NT2/D1 (cell line): ENCODE measurements at regions not wholly inside any gene's neighbourhood (a gene's known extent, or its start where the extent isn't known, plus 50 kb on each side); places are given as distances from the start of the nearest gene placed in this dataset.

ENCODE experiments used
- DNase-seq: peaks from one replicate; pipeline ENCODE4 v3.0.0-alpha.2; 2011; ENCODE audit warnings: low read depth, low spot score
- H3K27me3 ChIP-seq: 2 replicates; pipeline ENCODE4 v1.6.0; 2011; ENCODE audit warnings: mild to moderate bottlenecking; ENCODE audit not compliant: insufficient read length, insufficient read depth
- H3K36me3 ChIP-seq: 2 replicates; pipeline ENCODE4 v1.6.1; 2011; ENCODE audit warnings: mild to moderate bottlenecking, low read length, mixed read lengths; ENCODE audit not compliant: insufficient read depth, insufficient read length
- H3K4me1 ChIP-seq: 2 replicates; pipeline ENCODE4 v1.5.1; 2011; ENCODE audit not compliant: insufficient read depth, insufficient read length
- H3K4me3 ChIP-seq: 2 replicates; pipeline ENCODE4 v1.5.1; 2011; ENCODE audit warnings: low read depth; ENCODE audit not compliant: insufficient read length
- H3K9ac ChIP-seq: 2 replicates; pipeline ENCODE4 v1.6.0; 2011; ENCODE audit warnings: low read depth; ENCODE audit not compliant: insufficient read length
- H3K9me3 ChIP-seq: 2 replicates; pipeline ENCODE4 v1.5.1; 2011; ENCODE audit warnings: mild to moderate bottlenecking, low read length; ENCODE audit not compliant: insufficient read depth
- SUZ12 ChIP-seq: IDR thresholded peaks from 2 replicates; pipeline ENCODE4 v1.6.1; 2011; ENCODE audit not compliant: insufficient read length, insufficient read depth; ENCODE audit errors: extremely low read depth
- YY1 ChIP-seq: IDR thresholded peaks from 2 replicates; pipeline ENCODE4 v1.6.1; 2011; ENCODE audit not compliant: insufficient read length, insufficient read depth
- ZNF274 ChIP-seq: IDR thresholded peaks from 2 replicates; pipeline ENCODE4 v1.6.1; 2011; ENCODE audit warnings: mild to moderate bottlenecking, low read depth, low read length

- Histone ChIP-seq H3K4me1 (peaks cover under 1% of the 10 kb centered on the region), H3K27me3 (no peaks in the 10 kb centered on the region), H3K9me3 (peaks cover 15% of the 10 kb centered on the region; the same call in 1 of the 2 replicates), H3K9ac (no peak overlapping the region), H3K4me3 (no peak overlapping the region), H3K36me3 (no peaks in the 10 kb centered on the region)
- TF ChIP-seq YY1 (no peak), SUZ12 (no peak), ZNF274 (no peak)
- DNase-seq = no peak
Observed at GRCh38 chr16:55949518-55949917, 74.3 kb upstream of the CES5A start.

DNA sequence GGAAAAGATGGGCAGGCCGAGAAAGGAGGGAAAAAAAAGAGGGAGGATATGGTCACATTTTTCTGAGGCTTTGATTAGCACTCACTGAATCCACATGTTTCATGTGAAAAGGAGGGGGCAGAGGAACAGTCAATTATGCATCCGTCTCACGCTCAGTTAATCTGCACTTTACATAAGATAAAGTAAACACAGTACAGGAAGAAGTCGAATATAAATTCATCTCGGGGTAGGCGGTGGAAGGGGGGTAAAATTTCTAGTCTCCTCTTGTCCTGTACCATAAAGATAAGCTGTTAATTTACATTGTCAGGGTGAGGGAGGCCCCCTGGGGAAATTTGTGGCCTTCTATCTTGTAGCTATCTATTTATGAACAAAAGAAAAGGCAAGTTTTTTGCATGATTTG is 73.1 kb upstream of the CES5A start:
- Histone ChIP-seq H3K36me3 (no peaks in the 10 kb centered on the region), H3K4me3 (no peak overlapping the region), H3K9me3 (peaks cover 15% of the 10 kb centered on the region; the same call in 1 of the 2 replicates), H3K27me3 (no peaks in the 10 kb centered on the region), H3K9ac (no peak overlapping the region), H3K4me1 (peaks cover 3% of the 10 kb centered on the region)
- no peak for DNase-seq
- no peak for TF ChIP-seq SUZ12
- no peak for TF ChIP-seq ZNF274
- no peak for TF ChIP-seq YY1

DNA sequence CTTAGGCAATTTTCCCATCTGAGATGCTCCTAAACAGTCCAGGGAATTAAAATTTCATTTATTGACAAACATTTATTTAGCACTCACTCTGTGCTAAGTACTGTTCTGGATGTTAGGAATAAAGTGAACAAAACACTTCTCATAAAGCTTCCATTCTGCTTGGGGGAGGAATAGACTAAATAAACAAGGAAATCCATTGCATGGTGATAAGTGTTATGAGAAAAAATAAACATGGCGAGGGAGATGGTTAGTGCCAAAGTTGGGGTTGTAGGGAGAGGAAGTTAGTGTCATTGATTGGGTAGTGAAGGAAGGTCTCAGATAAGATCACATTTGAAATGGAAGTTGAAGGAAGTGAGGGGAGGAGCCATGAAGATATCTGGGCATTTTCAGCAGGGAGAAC is 72.2 kb upstream of the CES5A start:
- Histone ChIP-seq H3K36me3 (no peaks in the 10 kb centered on the region), H3K27me3 (no peaks in the 10 kb centered on the region), H3K4me1 (peaks cover 3% of the 10 kb centered on the region), H3K4me3 (no peak overlapping the region), H3K9me3 (peaks cover 15% of the 10 kb centered on the region; the same call in 1 of the 2 replicates), H3K9ac (no peak overlapping the region)
- DNase-seq = no peak
- TF ChIP-seq YY1 (no peak), SUZ12 (no peak), ZNF274 (no peak)

- Histone ChIP-seq H3K9me3 (0 out of 2 replicates have a peak, but pooled peaks cover 6% of the 10 kb centered on the region), H3K4me3 (no peak overlapping the region), H3K4me1 (peaks cover 3% of the 10 kb centered on the region), H3K36me3 (no peaks in the 10 kb centered on the region), H3K9ac (no peak overlapping the region), H3K27me3 (no peaks in the 10 kb centered on the region)
- TF ChIP-seq YY1 (no peak), SUZ12 (no peak), ZNF274 (no peak)
- DNase-seq = peak; percentile 39
Observed at GRCh38 chr16:55944377-55944802, 69.2 kb upstream of the CES5A start.

DNA sequence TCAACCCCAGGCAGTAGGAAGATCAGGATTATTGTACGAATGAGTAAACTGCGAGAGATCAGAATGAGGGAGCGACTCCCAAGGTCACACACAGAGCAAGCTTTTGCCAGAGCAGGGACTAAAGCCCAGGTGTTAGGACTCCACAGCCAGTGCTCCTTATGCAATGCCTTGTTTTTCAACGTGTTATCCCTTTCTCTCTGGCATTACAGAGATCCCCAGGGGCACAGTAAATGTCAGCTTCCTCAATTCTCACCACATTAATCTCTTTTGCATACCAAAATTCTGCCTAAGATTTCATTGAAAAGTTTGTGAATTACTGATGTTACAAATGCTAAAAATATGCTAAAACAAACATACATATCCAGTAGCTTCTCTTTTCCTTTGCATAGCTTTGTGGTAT is 68.1 kb upstream of the CES5A start:
- Histone ChIP-seq H3K4me1 (peaks cover 3% of the 10 kb centered on the region), H3K36me3 (no peaks in the 10 kb centered on the region), H3K9me3 (0 out of 2 replicates have a peak, but pooled peaks cover 6% of the 10 kb centered on the region), H3K9ac (no peak overlapping the region), H3K27me3 (no peaks in the 10 kb centered on the region), H3K4me3 (no peak overlapping the region)
- DNase-seq = no peak
- TF ChIP-seq YY1 = no peak
- no peak for TF ChIP-seq SUZ12
- no peak for TF ChIP-seq ZNF274

- no peak overlapping the region for H3K4me3 ChIP-seq
- H3K9me3 ChIP-seq = 0 out of 2 replicates have a peak, but pooled peaks cover 6% of the 10 kb centered on the region
- TF ChIP-seq ZNF274 (no peak), YY1 (no peak)
- no peak overlapping the region for H3K9ac ChIP-seq
- peaks cover 3% of the 10 kb centered on the region for H3K4me1 ChIP-seq
- no peaks in the 10 kb centered on the region for H3K27me3 ChIP-seq
- no peak for DNase-seq
- no peaks in the 10 kb centered on the region for H3K36me3 ChIP-seq
Observed at GRCh38 chr16:55942821-55943220, 67.6 kb upstream of the CES5A start.

- Histone ChIP-seq H3K9me3 (0 out of 2 replicates have a peak, but pooled peaks cover 1% of the 10 kb centered on the region), H3K4me3 (no peak overlapping the region), H3K9ac (no peak overlapping the region), H3K36me3 (no peaks in the 10 kb centered on the region), H3K27me3 (no peaks in the 10 kb centered on the region), H3K4me1 (peaks cover 3% of the 10 kb centered on the region)
- TF ChIP-seq ZNF274 (no peak), SUZ12 (no peak), YY1 (no peak)
- DNase-seq = no peak
Observed at GRCh38 chr16:55941552-55941951, 66.4 kb upstream of the CES5A start.
